PFSK-1 (cell line): ENCODE measurements at regions not wholly inside any gene's neighbourhood (a gene's known extent, or its start where the extent isn't known, plus 50 kb on each side); places are given as distances from the start of the nearest gene placed in this dataset.

Source experiments
- FOXP2 ChIP-seq: optimal IDR thresholded peaks from 2 replicates; pipeline ENCODE3; 2011; ENCODE audit warnings: borderline replicate concordance, control low read depth, inconsistent platforms; ENCODE audit not compliant: insufficient read depth; ENCODE audit errors: extremely low read length, extremely low read depth
- POLR2AphosphoS5 ChIP-seq: IDR thresholded peaks from 2 replicates; pipeline ENCODE4 v1.6.1; 2012; ENCODE audit warnings: low read depth, mild to moderate bottlenecking, control low read depth, low read length, moderate library complexity
- REST ChIP-seq, 2 experiments: IDR thresholded peaks; 2 replicates each; pipeline versions ENCODE4 v1.6.1 to v1.8.0; 2011 to 2012; ENCODE audit warnings: low read depth in 2 of 2, low read length in 2 of 2, control low read depth in 1 of 2, inconsistent platforms in 1 of 2, mild to moderate bottlenecking in 1 of 2, moderate library complexity in 1 of 2; ENCODE audit not compliant: insufficient read depth in 1 of 2
- SIN3A ChIP-seq: IDR thresholded peaks from 2 replicates; pipeline ENCODE4 v1.6.1; 2012; ENCODE audit warnings: mild to moderate bottlenecking, low read length, moderate library complexity, borderline replicate concordance; ENCODE audit not compliant: insufficient read depth
- TAF1 ChIP-seq: IDR thresholded peaks from 2 replicates; pipeline ENCODE4 v1.6.1; 2012; ENCODE audit warnings: low read length, control low read depth, borderline replicate concordance; ENCODE audit not compliant: insufficient read depth

GRCh38 chr12:30067146-30067545 is 283.4 kb upstream of the TMTC1 start:
- no peak for TF ChIP-seq POLR2AphosphoS5
- TF ChIP-seq REST (IDR thresholded peaks at IDR 0.05; ENCODE audit: insufficient read depth in 1 of 2, low read depth in 2 of 2, low read length in 2 of 2) = no peak
- no peak for TF ChIP-seq FOXP2
- no peak for TF ChIP-seq SIN3A
- no peak for TF ChIP-seq TAF1

- TF ChIP-seq FOXP2 = no peak
Observed at GRCh38 chr12:30064906-30065305, 281.2 kb upstream of the TMTC1 start.

GRCh38 chr12:30063435-30063945 is 279.7 kb upstream of the TMTC1 start:
- TF ChIP-seq TAF1 (no peak), SIN3A (no peak), FOXP2 (no peak), POLR2AphosphoS5 (no peak), REST (IDR thresholded peaks at IDR 0.05; ENCODE audit: insufficient read depth in 1 of 2, low read depth in 2 of 2, low read length in 2 of 2) (no peak)

- TF ChIP-seq TAF1 = no peak
- no peak for TF ChIP-seq SIN3A
- TF ChIP-seq POLR2AphosphoS5 = no peak
- TF ChIP-seq FOXP2 = no peak
- no peak for TF ChIP-seq REST (IDR thresholded peaks at IDR 0.05; ENCODE audit: insufficient read depth in 1 of 2, low read depth in 2 of 2, low read length in 2 of 2)
Observed at GRCh38 chr12:30048371-30048770, 264.6 kb upstream of the TMTC1 start.

GRCh38 chr12:30047516-30048254 is 263.9 kb upstream of the TMTC1 start:
- no peak for TF ChIP-seq REST (IDR thresholded peaks at IDR 0.05; ENCODE audit: insufficient read depth in 1 of 2, low read depth in 2 of 2, low read length in 2 of 2)
